ENCODE measurements at regions not wholly inside any gene's neighbourhood (a gene's known extent, or its start where the extent isn't known, plus 50 kb on each side); places are given as distances from the start of the nearest gene placed in this dataset.
"Not testable (repeated sequence)": the region's sequence is repeated elsewhere in the genome, so short reads cannot be mapped to it uniquely, and the experiment has no call there.

- POLR2A ChIA-PET: interaction anchor here (1.3 to 2.7 kb wide), 4 partner anchors 11 to 110 kb away, joined by 4 to 12 read pairs (median 8); no protein-coding TSS in a partner anchor
- TF ChIP-seq ZNF384 (IDR thresholded peaks at IDR 0.05) (peak; percentile 19; the same call in 1 of the 2 replicates), ELF4 (IDR thresholded peaks at IDR 0.05) (no peak)
- CTCF ChIA-PET: interaction anchor here (0.7 to 3.8 kb wide), 23 partner anchors 9 to 256 kb away, joined by 3 to 31 read pairs (median 4); partner anchors contain the start of gene CHD2
- peak; percentile 59 for DNase-seq (ENCODE audit: extremely low spot score)
These were observed 102.7 kb upstream of the CHD2 start for GRCh38 chr15:92797168-92798052.

- TF ChIP-seq HDGF (IDR thresholded peaks at IDR 0.05; ENCODE audit: borderline replicate concordance) (no peak), BHLHE40 (IDR thresholded peaks at IDR 0.05; ENCODE audit: borderline replicate concordance) (no peak), ARNT (IDR thresholded peaks at IDR 0.05) (no peak), FOXA1 (IDR thresholded peaks at IDR 0.05) (no peak), ELF4 (IDR thresholded peaks at IDR 0.05) (no peak)
- DNase-seq (ENCODE audit: extremely low spot score): no peak
- POLR2A ChIA-PET: no interaction called here
- CTCF ChIA-PET: interaction anchor here (0.6 to 2.6 kb wide), 2 partner anchors 188 to 230 kb away, joined by 3 to 5 read pairs; no protein-coding TSS in a partner anchor
These were observed 100.1 kb upstream of the CHD2 start for GRCh38 chr15:92800013-92800412.

- ChIA-PET POLR2A (interaction anchor here (1.4 to 5.7 kb wide), 2 partner anchors 9 to 81 kb away, joined by 3 to 55 read pairs; no protein-coding TSS in a partner anchor), CTCF (interaction anchor here (0.6 to 2.6 kb wide), 2 partner anchors 187 to 230 kb away, joined by 3 to 5 read pairs; no protein-coding TSS in a partner anchor)
- not testable (repeated sequence) for DNase-seq (ENCODE audit: extremely low spot score)
These were observed 99.6 kb upstream of the CHD2 start for GRCh38 chr15:92800416-92801055.

GRCh38 chr15:92801056-92801773, 98.9 kb upstream of the CHD2 start:
- ChIA-PET CTCF (interaction anchor here (0.6 to 2.6 kb wide), 3 partner anchors 229 to 665 kb away, joined by 3 to 5 read pairs (median 5); no protein-coding TSS in a partner anchor), POLR2A (interaction anchor here (0.9 to 5.7 kb wide), 5 partner anchors 8 to 103 kb away, joined by 3 to 55 read pairs (median 3); partner anchors contain the start of gene CHD2)
- not testable (repeated sequence) for DNase-seq (ENCODE audit: extremely low spot score)

DNA sequence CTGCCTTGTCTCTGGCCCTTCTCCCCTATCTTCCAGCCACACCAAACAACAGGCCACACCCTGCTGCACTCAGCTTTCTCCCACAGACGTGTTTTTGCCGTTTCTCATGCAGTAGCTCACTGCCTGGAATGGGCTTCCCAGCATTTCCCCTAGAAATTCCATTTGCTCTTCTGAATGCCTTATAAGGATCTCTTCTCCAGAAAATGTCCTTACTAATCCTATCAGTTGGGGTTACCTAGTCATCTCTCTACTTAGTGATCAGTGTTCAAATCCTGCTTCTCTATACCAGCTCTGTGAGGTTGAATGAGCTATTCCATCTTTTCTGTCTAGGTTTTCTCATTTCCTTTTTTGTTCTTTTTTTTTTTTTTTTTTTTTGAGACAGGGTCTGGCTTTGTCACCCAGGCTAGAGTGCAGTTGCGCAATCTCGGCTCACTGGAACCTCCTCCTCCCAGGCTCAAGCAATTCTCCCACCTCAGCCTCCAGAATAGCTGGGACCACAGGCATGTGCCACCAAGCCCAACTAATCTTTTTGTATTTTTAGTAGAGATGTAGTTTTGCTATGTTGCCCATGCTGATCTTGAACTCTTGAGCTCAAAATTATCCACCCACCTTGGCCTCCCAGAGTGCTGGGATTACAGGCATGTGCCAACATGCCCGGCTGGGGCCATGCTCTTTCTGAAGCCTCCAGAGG, 98.2 kb upstream of the CHD2 start:
- POLR2A ChIA-PET: interaction anchor here (0.9 to 5.7 kb wide), 5 partner anchors 7 to 102 kb away, joined by 3 to 55 read pairs (median 3); partner anchors contain the start of gene CHD2
- CTCF ChIA-PET: interaction anchor here (0.6 to 2.6 kb wide), 3 partner anchors 228 to 666 kb away, joined by 3 to 5 read pairs (median 5); no protein-coding TSS in a partner anchor
- TF ChIP-seq BHLHE40 (IDR thresholded peaks at IDR 0.05; ENCODE audit: borderline replicate concordance) (no peak), CTBP1 (IDR thresholded peaks at IDR 0.05; ENCODE audit: borderline replicate concordance) (no peak), FOXA1 (IDR thresholded peaks at IDR 0.05) (no peak), LEF1 (IDR thresholded peaks at IDR 0.05; ENCODE audit: borderline replicate concordance) (no peak), ARNT (IDR thresholded peaks at IDR 0.05) (no peak), ZNF384 (IDR thresholded peaks at IDR 0.05) (peak; percentile 56; the same call in 1 of the 2 replicates)
- no peak for DNase-seq (ENCODE audit: extremely low spot score)

GRCh38 chr15:92803536-92803851, 96.6 kb upstream of the CHD2 start:
- DNase-seq (ENCODE audit: extremely low spot score): no peak
- TF ChIP-seq FOXK2 (IDR thresholded peaks at IDR 0.05): no peak
- TF ChIP-seq ELF4 (IDR thresholded peaks at IDR 0.05): no peak
- no peak for TF ChIP-seq ARNT (IDR thresholded peaks at IDR 0.05)
- TF ChIP-seq CTBP1 (IDR thresholded peaks at IDR 0.05; ENCODE audit: borderline replicate concordance): no peak
- TF ChIP-seq HDGF (IDR thresholded peaks at IDR 0.05; ENCODE audit: borderline replicate concordance): no peak
- no peak for TF ChIP-seq NFRKB (IDR thresholded peaks at IDR 0.05)
- no peak for TF ChIP-seq FOXA1 (IDR thresholded peaks at IDR 0.05)
- no peak for TF ChIP-seq BHLHE40 (IDR thresholded peaks at IDR 0.05; ENCODE audit: borderline replicate concordance)
- TF ChIP-seq, protein P1, sequence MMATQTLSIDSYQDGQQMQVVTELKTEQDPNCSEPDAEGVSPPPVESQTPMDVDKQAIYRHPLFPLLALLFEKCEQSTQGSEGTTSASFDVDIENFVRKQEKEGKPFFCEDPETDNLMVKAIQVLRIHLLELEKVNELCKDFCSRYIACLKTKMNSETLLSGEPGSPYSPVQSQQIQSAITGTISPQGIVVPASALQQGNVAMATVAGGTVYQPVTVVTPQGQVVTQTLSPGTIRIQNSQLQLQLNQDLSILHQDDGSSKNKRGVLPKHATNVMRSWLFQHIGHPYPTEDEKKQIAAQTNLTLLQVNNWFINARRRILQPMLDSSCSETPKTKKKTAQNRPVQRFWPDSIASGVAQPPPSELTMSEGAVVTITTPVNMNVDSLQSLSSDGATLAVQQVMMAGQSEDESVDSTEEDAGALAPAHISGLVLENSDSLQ (IDR thresholded peaks at IDR 0.05): no peak
- no peak for TF ChIP-seq SP1 (IDR thresholded peaks at IDR 0.05)
- TF ChIP-seq LEF1 (IDR thresholded peaks at IDR 0.05; ENCODE audit: borderline replicate concordance): no peak
- no peak for TF ChIP-seq TARDBP (IDR thresholded peaks at IDR 0.05)
- TF ChIP-seq L3MBTL2 (conservative IDR thresholded peaks at IDR 0.05): no peak
- TF ChIP-seq SUZ12 (IDR thresholded peaks at IDR 0.05): no peak
- no peak for TF ChIP-seq ZNF384 (IDR thresholded peaks at IDR 0.05)
- no peak for TF ChIP-seq FOXM1 (IDR thresholded peaks at IDR 0.05; ENCODE audit: borderline replicate concordance)
- ChIA-PET POLR2A (interaction anchor here (0.9 to 5.7 kb wide), 8 partner anchors 8 to 114 kb away, joined by 3 to 55 read pairs (median 5); partner anchors contain the start of gene CHD2), CTCF (interaction anchor here (0.9 to 1.4 kb wide), 4 partner anchors 104 to 563 kb away, joined by 3 read pairs; no protein-coding TSS in a partner anchor)
